Astrocyte (in vitro differentiated cells and primary cell): ENCODE measurements at regions not wholly inside any gene's neighbourhood (a gene's known extent, or its start where the extent isn't known, plus 50 kb on each side); places are given as distances from the start of the nearest gene placed in this dataset.

Experiments used
- DNase-seq: peaks from one replicate; pipeline ENCODE4 v3.0.0-alpha.2; 2010; ENCODE audit warnings: low read depth
- FAIRE-seq: peaks from 2 replicates; lab custom pipeline; 2011; peaks lifted over from hg19 to GRCh38; lab: Jason Lieb, UNC
- H2AFZ ChIP-seq: 2 replicates; pipeline ENCODE4 v1.6.0; 2012; ENCODE audit warnings: low read depth, low read length, inconsistent platforms
- H3K27ac ChIP-seq: 2 replicates; pipeline ENCODE4 v1.5.1; 2011; ENCODE audit warnings: low read depth, low read length, inconsistent platforms
- H3K27me3 ChIP-seq: 2 replicates; pipeline ENCODE4 v1.6.0; 2011; ENCODE audit warnings: low read length, inconsistent platforms; ENCODE audit not compliant: insufficient read depth
- H3K36me3 ChIP-seq: 2 replicates; pipeline ENCODE4 v1.5.1; 2011; ENCODE audit warnings: low read length, inconsistent platforms; ENCODE audit not compliant: insufficient read depth
- H3K4me1 ChIP-seq: 2 replicates; pipeline ENCODE4 v1.5.1; 2011; ENCODE audit warnings: low read length, inconsistent platforms; ENCODE audit not compliant: insufficient read depth
- H3K4me2 ChIP-seq: 2 replicates; pipeline ENCODE4 v1.6.0; 2012; ENCODE audit warnings: low read length, inconsistent platforms
- H3K4me3 ChIP-seq: 2 replicates; pipeline ENCODE4 v1.5.1; 2011; ENCODE audit warnings: low read depth, mild to moderate bottlenecking, low read length, inconsistent platforms; ENCODE audit not compliant: insufficient read depth
- H3K79me2 ChIP-seq: 2 replicates; pipeline ENCODE4 v1.6.0; 2012; ENCODE audit warnings: mild to moderate bottlenecking, low read length, inconsistent platforms; ENCODE audit not compliant: insufficient read depth
- H3K9ac ChIP-seq: 2 replicates; pipeline ENCODE4 v1.6.0; 2012; ENCODE audit warnings: mild to moderate bottlenecking, low read length, inconsistent platforms
- H3K9me3 ChIP-seq: 2 replicates; pipeline ENCODE4 v1.5.1; 2012; ENCODE audit warnings: low read depth, mild to moderate bottlenecking, low read length, inconsistent platforms; ENCODE audit not compliant: insufficient read depth
- H4K20me1 ChIP-seq: 2 replicates; pipeline ENCODE4 v1.6.0; 2012; ENCODE audit warnings: low read length, inconsistent platforms; ENCODE audit not compliant: insufficient read depth
- H3K27ac Mint-ChIP-seq: one replicate; pipeline ENCODE4 v1.8.0; 2021; ENCODE audit warnings: mild to moderate bottlenecking, mixed read lengths; ENCODE audit not compliant: unreplicated experiment
- H3K27me3 Mint-ChIP-seq: one replicate; pipeline ENCODE4 v1.8.0; 2021; ENCODE audit warnings: low read depth, mixed read lengths; ENCODE audit not compliant: unreplicated experiment
- H3K36me3 Mint-ChIP-seq: one replicate; pipeline ENCODE4 v1.8.0; 2021; ENCODE audit warnings: low read depth, mixed read lengths; ENCODE audit not compliant: unreplicated experiment
- H3K4me1 Mint-ChIP-seq: one replicate; pipeline ENCODE4 v1.8.0; 2021; ENCODE audit warnings: low read depth, mixed read lengths; ENCODE audit not compliant: unreplicated experiment
- H3K4me3 Mint-ChIP-seq: one replicate; pipeline ENCODE4 v1.8.0; 2021; ENCODE audit warnings: mild to moderate bottlenecking, moderate library complexity, mixed read lengths; ENCODE audit not compliant: unreplicated experiment
- H3K9me3 Mint-ChIP-seq: one replicate; pipeline ENCODE4 v1.8.0; 2021; ENCODE audit warnings: mild to moderate bottlenecking, mixed read lengths; ENCODE audit not compliant: unreplicated experiment
- CTCF ChIP-seq: IDR thresholded peaks from 2 replicates; pipeline ENCODE4 v1.5.1; 2011; ENCODE audit warnings: low read depth, mild to moderate bottlenecking, inconsistent platforms, low read length, moderate library complexity; ENCODE audit not compliant: insufficient read depth
- EZH2 ChIP-seq: IDR thresholded peaks from 2 replicates; pipeline ENCODE4 v1.6.1; 2012; ENCODE audit warnings: mild to moderate bottlenecking, low read length, inconsistent platforms; ENCODE audit not compliant: insufficient read depth

GRCh38 chr2:83162421-83162820, 1296.7 kb downstream of the SUCLG1 start:
- no peaks in the 10 kb centered on the region for H3K4me1 Mint-ChIP-seq
- no peak overlapping the region for H3K4me3 ChIP-seq
- DNase-seq: no peak
- no peaks in the 10 kb centered on the region for H3K27me3 Mint-ChIP-seq
- no peaks in the 10 kb centered on the region for H3K27me3 ChIP-seq
- no peak overlapping the region for H3K27ac ChIP-seq
- no peaks in the 10 kb centered on the region for H3K9me3 ChIP-seq
- no peak overlapping the region for H2AFZ ChIP-seq
- H3K36me3 ChIP-seq: no peaks in the 10 kb centered on the region
- no peaks in the 10 kb centered on the region for H3K79me2 ChIP-seq
- no peak for FAIRE-seq
- H3K9ac ChIP-seq: no peak overlapping the region
- H3K9me3 Mint-ChIP-seq: no peaks in the 10 kb centered on the region
- no peak overlapping the region for H3K27ac Mint-ChIP-seq
- no peaks in the 10 kb centered on the region for H3K36me3 Mint-ChIP-seq
- H3K4me3 Mint-ChIP-seq: no peak overlapping the region
- no peaks in the 10 kb centered on the region for H4K20me1 ChIP-seq
- H3K4me2 ChIP-seq: no peak overlapping the region
- no peaks in the 10 kb centered on the region for H3K4me1 ChIP-seq
- no peak for TF ChIP-seq CTCF
- no peak for TF ChIP-seq EZH2

- H3K4me3 Mint-ChIP-seq: no peak overlapping the region
- Histone ChIP-seq H2AFZ (no peak overlapping the region), H3K36me3 (no peaks in the 10 kb centered on the region), H3K4me1 (no peaks in the 10 kb centered on the region), H3K9ac (no peak overlapping the region), H3K9me3 (no peaks in the 10 kb centered on the region), H3K27ac (no peak overlapping the region), H4K20me1 (no peaks in the 10 kb centered on the region), H3K27me3 (no peaks in the 10 kb centered on the region), H3K4me2 (no peak overlapping the region), H3K79me2 (no peaks in the 10 kb centered on the region), H3K4me3 (no peak overlapping the region)
- DNase-seq (no peak), FAIRE-seq (no peak)
- H3K27me3 Mint-ChIP-seq: no peaks in the 10 kb centered on the region
- no peaks in the 10 kb centered on the region for H3K9me3 Mint-ChIP-seq
- no peak overlapping the region for H3K27ac Mint-ChIP-seq
- TF ChIP-seq CTCF (no peak), EZH2 (no peak)
- no peaks in the 10 kb centered on the region for H3K4me1 Mint-ChIP-seq
- no peaks in the 10 kb centered on the region for H3K36me3 Mint-ChIP-seq
Observed at GRCh38 chr2:83160571-83160970, 1298.5 kb downstream of the SUCLG1 start.

- FAIRE-seq: no peak
- no peaks in the 10 kb centered on the region for H3K27me3 Mint-ChIP-seq
Observed at GRCh38 chr2:83155826-83156225, 1303.3 kb downstream of the SUCLG1 start.

More at GRCh38 chr2:83155826-83156225, 1303.3 kb downstream of the SUCLG1 start:
- no peaks in the 10 kb centered on the region for H3K4me1 ChIP-seq
- TF ChIP-seq EZH2 (no peak), CTCF (no peak)
- Mint-ChIP-seq H3K4me3 (no peak overlapping the region), H3K9me3 (no peaks in the 10 kb centered on the region), H3K36me3 (no peaks in the 10 kb centered on the region), H3K4me1 (no peaks in the 10 kb centered on the region), H3K27ac (no peak overlapping the region)
- H4K20me1 ChIP-seq: no peaks in the 10 kb centered on the region
- DNase-seq: no peak
- H3K79me2 ChIP-seq: no peaks in the 10 kb centered on the region
- H3K27me3 ChIP-seq: no peaks in the 10 kb centered on the region
- no peaks in the 10 kb centered on the region for H3K36me3 ChIP-seq
- H2AFZ ChIP-seq: no peak overlapping the region
- no peaks in the 10 kb centered on the region for H3K9me3 ChIP-seq
- H3K4me2 ChIP-seq: no peak overlapping the region
- H3K27ac ChIP-seq: no peak overlapping the region
- H3K4me3 ChIP-seq: no peak overlapping the region
- no peak overlapping the region for H3K9ac ChIP-seq
